Ishikawa (cell line): ENCODE measurements at regions not wholly inside any gene's neighbourhood (a gene's known extent, or its start where the extent isn't known, plus 50 kb on each side); places are given as distances from the start of the nearest gene placed in this dataset.

Source experiments
- CEBPB ChIP-seq: IDR thresholded peaks from 2 replicates; pipeline ENCODE4 v1.6.1; 2012
- CREB1 ChIP-seq: IDR thresholded peaks from 2 replicates; pipeline ENCODE4 v1.6.1; 2012; ENCODE audit warnings: low read depth
- EGR1 ChIP-seq: IDR thresholded peaks from 2 replicates; pipeline ENCODE4 v1.6.1; 2012
- FOXM1 ChIP-seq: IDR thresholded peaks from 2 replicates; pipeline ENCODE4 v1.6.1; 2012; ENCODE audit warnings: low read depth, borderline replicate concordance
- RAD21 ChIP-seq: IDR thresholded peaks from 2 replicates; pipeline ENCODE4 v1.6.1; 2012; ENCODE audit warnings: low read depth
- REST ChIP-seq: IDR thresholded peaks from 2 replicates; pipeline ENCODE4 v1.6.1; 2012; ENCODE audit warnings: low read depth, mild to moderate bottlenecking
- TAF1 ChIP-seq: IDR thresholded peaks from 2 replicates; pipeline ENCODE4 v1.6.1; 2012; ENCODE audit warnings: low read depth, mild to moderate bottlenecking
- TCF12 ChIP-seq: IDR thresholded peaks from 2 replicates; pipeline ENCODE4 v1.6.1; 2012; ENCODE audit warnings: low read depth
- TEAD4 ChIP-seq: IDR thresholded peaks from 2 replicates; pipeline ENCODE4 v1.6.1; 2012
- ZBTB7A ChIP-seq: IDR thresholded peaks from 2 replicates; pipeline ENCODE4 v1.6.1; 2012; ENCODE audit warnings: low read depth
- TF ChIP-seq, protein P1 (sequence below): IDR thresholded peaks from 2 replicates; pipeline ENCODE4 v1.6.1; 2012

- no peak for TF ChIP-seq TEAD4
- TF ChIP-seq, protein P1, sequence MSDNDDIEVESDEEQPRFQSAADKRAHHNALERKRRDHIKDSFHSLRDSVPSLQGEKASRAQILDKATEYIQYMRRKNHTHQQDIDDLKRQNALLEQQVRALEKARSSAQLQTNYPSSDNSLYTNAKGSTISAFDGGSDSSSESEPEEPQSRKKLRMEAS, result no peak
- no peak for TF ChIP-seq FOXM1
- TF ChIP-seq CEBPB, result no peak
- TF ChIP-seq RAD21, result no peak
- TF ChIP-seq ZBTB7A, result no peak
- TF ChIP-seq EGR1, result no peak
- TF ChIP-seq TCF12, result no peak
- TF ChIP-seq REST, result no peak
- TF ChIP-seq TAF1, result no peak
- TF ChIP-seq CREB1, result no peak
Measured at GRCh38 chr7:49094866-49095265, 170.5 kb downstream of the CDC14C start.
